ENCODE measurements at regions not wholly inside any gene's neighbourhood (a gene's known extent, or its start where the extent isn't known, plus 50 kb on each side); places are given as distances from the start of the nearest gene placed in this dataset.

- no peak for DNase-seq (ENCODE audit: low read depth)
These were observed 558.4 kb upstream of the CDH4 start for GRCh38 chr20:60693496-60694133.

GRCh38 chr20:60694763-60695162 is 557.3 kb upstream of the CDH4 start:
- DNase-seq (ENCODE audit: low read depth), result peak; percentile 65

GRCh38 chr20:60695226-60696000 is 556.6 kb upstream of the CDH4 start:
- DNase-seq (ENCODE audit: low read depth), result peak; percentile 93

GRCh38 chr20:60697252-60697651 is 554.8 kb upstream of the CDH4 start:
- no peak for DNase-seq (ENCODE audit: low read depth)

GRCh38 chr20:60700728-60701127 is 551.3 kb upstream of the CDH4 start:
- no peak for DNase-seq (ENCODE audit: low read depth)

GRCh38 chr20:60704147-60704546 is 547.9 kb upstream of the CDH4 start:
- DNase-seq (ENCODE audit: low read depth), result no peak

- no peak for DNase-seq (ENCODE audit: low read depth)
These were observed 538.7 kb upstream of the CDH4 start for GRCh38 chr20:60713396-60713795.

GRCh38 chr20:60715172-60715571 is 536.9 kb upstream of the CDH4 start:
- no peak for DNase-seq (ENCODE audit: low read depth)

GRCh38 chr20:60718743-60719480 is 533.1 kb upstream of the CDH4 start:
- no peak for DNase-seq (ENCODE audit: low read depth)

GRCh38 chr20:60725311-60725906 is 526.7 kb upstream of the CDH4 start:
- no peak for DNase-seq (ENCODE audit: low read depth)

- no peak for DNase-seq (ENCODE audit: low read depth)
These were observed 524.6 kb upstream of the CDH4 start for GRCh38 chr20:60727425-60727824.

GRCh38 chr20:60728705-60729104 is 523.4 kb upstream of the CDH4 start:
- DNase-seq (ENCODE audit: low read depth), result no peak

- DNase-seq (ENCODE audit: low read depth), result no peak
These were observed 522.7 kb upstream of the CDH4 start for GRCh38 chr20:60729135-60729900.

- no peak for DNase-seq (ENCODE audit: low read depth)
These were observed 519.7 kb upstream of the CDH4 start for GRCh38 chr20:60732322-60732721.

GRCh38 chr20:60748086-60748485 is 504.0 kb upstream of the CDH4 start:
- no peak for DNase-seq (ENCODE audit: low read depth)

GRCh38 chr20:60749804-60750602 is 502.1 kb upstream of the CDH4 start:
- no peak for DNase-seq (ENCODE audit: low read depth)

- no peak for DNase-seq (ENCODE audit: low read depth)
These were observed 501.2 kb upstream of the CDH4 start for GRCh38 chr20:60750909-60751308.

- DNase-seq (ENCODE audit: low read depth), result no peak
These were observed 500.2 kb upstream of the CDH4 start for GRCh38 chr20:60751826-60752225.

- no peak for DNase-seq (ENCODE audit: low read depth)
These were observed 499.2 kb upstream of the CDH4 start for GRCh38 chr20:60752741-60753420.

- no peak for DNase-seq (ENCODE audit: low read depth)
These were observed 497.2 kb upstream of the CDH4 start for GRCh38 chr20:60754856-60755255.

All from HS-5 (cell line).